ENCODE measurements at regions not wholly inside any gene's neighbourhood (a gene's known extent, or its start where the extent isn't known, plus 50 kb on each side); places are given as distances from the start of the nearest gene placed in this dataset.

GRCh38 chr11:80562523-80563125 lies 1121.8 kb upstream of the TENM4 start:
- Histone ChIP-seq H3K4me1 (no peaks in the 10 kb centered on the region), H3K36me3 (no peaks in the 10 kb centered on the region), H3K27ac (no peak overlapping the region), H3K9me3 (no peaks in the 10 kb centered on the region), H3K4me3 (no peak overlapping the region), H3K27me3 (no peaks in the 10 kb centered on the region)
- TF ChIP-seq POLR2AphosphoS5 (IDR thresholded peaks at IDR 0.05) (no peak), EP300 (IDR thresholded peaks at IDR 0.05) (no peak), POLR2A (IDR thresholded peaks at IDR 0.05) (no peak)
- TF ChIP-seq, protein P1, sequence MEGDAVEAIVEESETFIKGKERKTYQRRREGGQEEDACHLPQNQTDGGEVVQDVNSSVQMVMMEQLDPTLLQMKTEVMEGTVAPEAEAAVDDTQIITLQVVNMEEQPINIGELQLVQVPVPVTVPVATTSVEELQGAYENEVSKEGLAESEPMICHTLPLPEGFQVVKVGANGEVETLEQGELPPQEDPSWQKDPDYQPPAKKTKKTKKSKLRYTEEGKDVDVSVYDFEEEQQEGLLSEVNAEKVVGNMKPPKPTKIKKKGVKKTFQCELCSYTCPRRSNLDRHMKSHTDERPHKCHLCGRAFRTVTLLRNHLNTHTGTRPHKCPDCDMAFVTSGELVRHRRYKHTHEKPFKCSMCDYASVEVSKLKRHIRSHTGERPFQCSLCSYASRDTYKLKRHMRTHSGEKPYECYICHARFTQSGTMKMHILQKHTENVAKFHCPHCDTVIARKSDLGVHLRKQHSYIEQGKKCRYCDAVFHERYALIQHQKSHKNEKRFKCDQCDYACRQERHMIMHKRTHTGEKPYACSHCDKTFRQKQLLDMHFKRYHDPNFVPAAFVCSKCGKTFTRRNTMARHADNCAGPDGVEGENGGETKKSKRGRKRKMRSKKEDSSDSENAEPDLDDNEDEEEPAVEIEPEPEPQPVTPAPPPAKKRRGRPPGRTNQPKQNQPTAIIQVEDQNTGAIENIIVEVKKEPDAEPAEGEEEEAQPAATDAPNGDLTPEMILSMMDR (IDR thresholded peaks at IDR 0.05): no peak
- no peak for DNase-seq
- no peak for ATAC-seq (ENCODE audit: low FRiP score in 2 of 2)
- 30 to 34% methylated on average over 4 of the region's 4 CpGs for WGBS, 2 donors

DNA sequence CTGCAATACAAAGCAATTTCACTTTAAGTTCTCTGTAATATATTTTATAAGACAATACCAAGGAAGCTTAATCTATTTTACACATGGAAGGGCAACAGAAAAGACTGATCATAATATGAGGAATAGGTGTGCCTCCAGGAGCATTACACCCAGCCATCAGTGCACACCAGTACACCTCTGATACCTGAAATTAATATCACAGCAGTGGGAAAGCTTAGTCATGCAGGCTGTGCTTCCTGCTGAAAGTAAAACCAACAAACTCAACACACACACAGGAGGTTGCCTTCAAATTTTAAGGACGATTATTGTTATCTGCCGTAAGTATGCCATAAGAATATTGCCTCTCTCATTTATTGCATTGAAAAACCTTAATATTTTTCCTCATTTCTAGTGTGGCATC lies 1119.1 kb upstream of the TENM4 start:
- ATAC-seq (ENCODE audit: low FRiP score in 2 of 2): no peak
- no peak for DNase-seq
- H3K9me3 ChIP-seq: no peaks in the 10 kb centered on the region
- H3K36me3 ChIP-seq: no peaks in the 10 kb centered on the region
- H3K27ac ChIP-seq: no peak overlapping the region
- WGBS, 2 donors: 88% methylated on average over 2 of the region's 2 CpGs
- no peak for TF ChIP-seq EP300 (IDR thresholded peaks at IDR 0.05)
- TF ChIP-seq POLR2AphosphoS5 (IDR thresholded peaks at IDR 0.05): no peak
- TF ChIP-seq, protein P1 (IDR thresholded peaks at IDR 0.05): no peak
- no peak for TF ChIP-seq POLR2A (IDR thresholded peaks at IDR 0.05)
- no peak overlapping the region for H3K4me3 ChIP-seq
- no peaks in the 10 kb centered on the region for H3K4me1 ChIP-seq
- no peaks in the 10 kb centered on the region for H3K27me3 ChIP-seq

DNA sequence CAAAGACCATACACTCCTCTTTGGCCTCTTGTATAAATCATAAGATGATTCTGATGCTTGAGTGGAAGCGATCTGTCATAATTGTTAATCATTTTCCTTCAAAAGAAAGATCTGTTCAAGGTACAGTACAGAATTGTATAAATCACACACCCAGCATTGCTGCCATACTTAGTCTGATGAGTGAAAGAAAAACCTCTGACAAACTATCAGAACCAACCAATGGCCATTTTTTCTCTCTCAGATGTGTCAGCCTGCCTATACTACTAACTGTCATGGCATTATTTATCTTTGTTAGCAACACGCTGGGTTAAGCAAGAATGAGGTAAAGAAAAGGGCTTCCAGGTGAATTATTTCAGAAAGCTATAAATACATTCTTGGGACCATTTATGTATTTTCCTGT lies 1112.7 kb upstream of the TENM4 start:
- ATAC-seq (ENCODE audit: low FRiP score in 2 of 2) (no peak), DNase-seq (no peak)
- no peak overlapping the region for H3K4me3 ChIP-seq
- 88% methylated on average over 2 of the region's 2 CpGs for WGBS, 2 donors
- H3K36me3 ChIP-seq: no peaks in the 10 kb centered on the region
- H3K27me3 ChIP-seq: no peaks in the 10 kb centered on the region
- no peak for TF ChIP-seq POLR2AphosphoS5 (IDR thresholded peaks at IDR 0.05)
- TF ChIP-seq POLR2A (IDR thresholded peaks at IDR 0.05): no peak
- TF ChIP-seq, protein P1 (IDR thresholded peaks at IDR 0.05): no peak
- TF ChIP-seq EP300 (IDR thresholded peaks at IDR 0.05): no peak
- no peaks in the 10 kb centered on the region for H3K9me3 ChIP-seq
- H3K4me1 ChIP-seq: no peaks in the 10 kb centered on the region
- no peak overlapping the region for H3K27ac ChIP-seq

DNA sequence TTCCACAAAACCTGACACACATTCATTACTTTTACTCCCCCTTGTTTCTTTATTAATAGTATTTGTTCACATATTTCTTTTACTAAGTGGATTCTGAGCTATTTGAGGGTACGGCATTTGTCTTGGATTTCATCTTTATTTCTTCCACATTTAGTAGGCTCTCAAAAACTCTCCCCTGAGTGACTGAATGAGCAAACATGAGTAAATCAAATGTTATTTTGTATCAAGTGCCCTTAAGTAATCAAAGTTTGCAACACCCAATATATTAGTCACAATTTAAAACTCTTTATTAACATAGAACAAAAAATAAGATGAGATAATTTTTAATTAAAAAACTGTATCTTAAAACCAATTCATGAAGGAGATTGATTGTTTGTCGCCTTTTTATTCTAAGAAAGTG lies 1101.9 kb upstream of the TENM4 start:
- 66 to 71% methylated on average over 2 of the region's 2 CpGs for WGBS, 2 donors
- TF ChIP-seq POLR2AphosphoS5 (IDR thresholded peaks at IDR 0.05) (no peak), POLR2A (IDR thresholded peaks at IDR 0.05) (no peak), EP300 (IDR thresholded peaks at IDR 0.05) (no peak)
- TF ChIP-seq, protein P1 (IDR thresholded peaks at IDR 0.05): no peak
- Histone ChIP-seq H3K9me3 (no peaks in the 10 kb centered on the region), H3K4me1 (no peaks in the 10 kb centered on the region), H3K4me3 (no peak overlapping the region), H3K36me3 (no peaks in the 10 kb centered on the region), H3K27me3 (no peaks in the 10 kb centered on the region), H3K27ac (no peak overlapping the region)
- ATAC-seq (ENCODE audit: low FRiP score in 2 of 2) (no peak), DNase-seq (no peak)

GRCh38 chr11:80538040-80538439 lies 1097.2 kb upstream of the TENM4 start:
- DNase-seq: no peak
- WGBS, 2 donors: 74 to 82% methylated on average over 2 of the region's 2 CpGs
- Histone ChIP-seq H3K36me3 (no peaks in the 10 kb centered on the region), H3K27me3 (no peaks in the 10 kb centered on the region), H3K4me3 (no peak overlapping the region), H3K4me1 (no peaks in the 10 kb centered on the region), H3K9me3 (peaks cover 0 to under 1% (median 0%) of the 10 kb centered on the region in 4 donors), H3K27ac (no peak overlapping the region)
- TF ChIP-seq EP300 (IDR thresholded peaks at IDR 0.05): no peak
- ATAC-seq (ENCODE audit: low FRiP score in 2 of 2): no peak
